Hematopoietic multipotent progenitor cell treated with erythropoietin and hydrocortisone succinate and interleukin-3 and kit ligand, for 15 days (in vitro differentiated cells): ENCODE measurements at regions not wholly inside any gene's neighbourhood (a gene's known extent, or its start where the extent isn't known, plus 50 kb on each side); places are given as distances from the start of the nearest gene placed in this dataset.
"Not testable (repeated sequence)": the region's sequence is repeated elsewhere in the genome, so short reads cannot be mapped to it uniquely, and the experiment has no call there.

Source experiments
- DNase-seq: peaks from one replicate; pipeline ENCODE4 v3.0.0-alpha.2; 2015; ENCODE audit warnings: low spot score

DNA sequence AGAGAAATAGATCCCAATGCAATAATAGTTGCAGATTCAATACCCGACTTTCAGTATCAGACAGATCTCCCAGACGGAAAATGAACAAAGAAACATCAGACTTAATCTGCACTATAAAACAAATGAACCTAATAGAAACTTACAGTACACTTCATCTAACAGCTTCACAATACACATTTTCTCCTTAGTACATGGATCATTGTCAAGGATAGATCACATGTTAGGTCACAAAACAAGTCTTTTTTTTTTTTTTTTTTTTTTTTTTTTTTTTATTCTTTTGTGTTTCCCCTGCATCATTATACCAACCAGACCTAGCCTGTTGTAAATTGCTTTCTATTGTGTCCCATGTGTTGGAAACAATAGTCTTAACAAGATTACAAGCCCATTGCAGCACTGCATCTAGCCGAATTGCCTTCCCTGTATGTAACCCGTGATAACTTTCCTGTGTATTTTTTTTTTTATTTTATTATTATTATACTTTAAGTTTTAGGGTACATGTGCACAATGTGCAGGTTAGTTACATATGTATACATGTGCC lies 134.0 kb upstream of the MAD2L1 start:
- DNase-seq: not testable (repeated sequence)

- no peak for DNase-seq
Measured at GRCh38 chr4:120198411-120198810, 131.8 kb upstream of the MAD2L1 start.

DNA sequence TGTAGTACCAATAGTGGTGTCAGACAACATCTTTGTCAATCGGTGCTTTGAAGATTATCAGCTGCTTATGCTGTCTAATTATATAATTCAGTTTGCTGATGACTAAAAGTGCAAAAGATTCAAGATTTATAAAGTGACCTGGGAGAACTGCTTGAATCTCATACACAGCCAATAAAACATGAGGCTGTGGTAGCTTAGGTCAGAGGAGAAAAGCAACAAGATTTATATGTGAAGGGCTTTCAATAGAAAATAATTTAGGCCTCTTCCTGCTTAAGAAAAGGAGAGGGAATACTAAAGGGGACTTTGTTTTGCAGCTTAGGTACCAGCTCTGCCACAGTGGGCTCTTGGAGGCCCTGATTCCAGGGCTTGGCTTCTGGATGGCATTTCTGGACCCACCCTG lies 111.0 kb upstream of the MAD2L1 start:
- no peak for DNase-seq

- no peak for DNase-seq
Measured at GRCh38 chr4:120175272-120175671, 108.6 kb upstream of the MAD2L1 start.

DNA sequence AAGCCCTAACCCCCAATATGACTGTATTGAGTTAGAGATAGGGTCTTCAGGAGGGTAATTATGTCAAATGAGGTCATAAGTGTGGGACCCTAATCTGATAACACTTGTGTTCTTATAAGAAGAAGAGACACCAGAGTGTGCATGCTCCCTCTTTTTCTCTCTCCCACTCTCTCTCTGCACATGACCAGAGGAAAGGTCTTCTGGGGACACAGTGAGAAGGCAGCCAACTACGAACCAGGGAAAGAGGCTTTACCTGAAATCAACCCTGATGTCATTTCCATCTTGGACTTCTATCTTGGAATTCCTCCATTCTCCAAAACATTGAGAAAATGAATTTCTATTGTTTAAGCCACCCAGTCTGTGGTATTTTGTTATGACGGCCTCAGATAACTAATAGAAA lies 97.2 kb upstream of the MAD2L1 start:
- DNase-seq: no peak

DNA sequence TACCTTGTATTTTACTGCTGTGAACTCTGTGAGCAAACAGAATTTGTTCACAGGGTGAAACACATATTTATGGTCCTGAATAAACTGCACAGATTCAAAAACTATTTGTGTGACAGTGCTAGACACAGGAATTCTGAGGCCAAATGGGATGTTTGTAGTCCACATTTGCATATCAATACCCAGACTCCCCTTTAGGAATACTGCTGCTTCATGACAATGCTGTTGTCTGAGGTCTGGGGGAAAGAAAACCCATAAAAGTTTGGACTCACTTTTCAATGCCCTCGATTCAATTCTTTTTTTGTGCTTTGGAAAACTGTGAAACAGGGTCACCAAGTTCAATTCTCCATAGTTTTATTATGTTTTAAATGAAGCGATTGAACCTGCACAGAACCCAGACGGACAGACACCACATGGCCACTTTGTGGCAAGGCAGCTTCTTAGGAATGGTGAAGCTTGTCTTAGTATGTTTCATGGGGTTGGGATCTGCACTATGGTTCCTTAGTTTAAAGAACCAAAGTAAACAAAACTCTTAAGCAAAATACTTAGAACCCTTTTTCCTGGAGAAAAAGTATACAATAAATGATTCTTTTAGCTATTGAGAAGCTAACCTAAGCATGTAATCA lies 92.3 kb upstream of the MAD2L1 start:
- DNase-seq: no peak

- DNase-seq: no peak
Measured at GRCh38 chr4:120158046-120158445, 91.4 kb upstream of the MAD2L1 start.

DNA sequence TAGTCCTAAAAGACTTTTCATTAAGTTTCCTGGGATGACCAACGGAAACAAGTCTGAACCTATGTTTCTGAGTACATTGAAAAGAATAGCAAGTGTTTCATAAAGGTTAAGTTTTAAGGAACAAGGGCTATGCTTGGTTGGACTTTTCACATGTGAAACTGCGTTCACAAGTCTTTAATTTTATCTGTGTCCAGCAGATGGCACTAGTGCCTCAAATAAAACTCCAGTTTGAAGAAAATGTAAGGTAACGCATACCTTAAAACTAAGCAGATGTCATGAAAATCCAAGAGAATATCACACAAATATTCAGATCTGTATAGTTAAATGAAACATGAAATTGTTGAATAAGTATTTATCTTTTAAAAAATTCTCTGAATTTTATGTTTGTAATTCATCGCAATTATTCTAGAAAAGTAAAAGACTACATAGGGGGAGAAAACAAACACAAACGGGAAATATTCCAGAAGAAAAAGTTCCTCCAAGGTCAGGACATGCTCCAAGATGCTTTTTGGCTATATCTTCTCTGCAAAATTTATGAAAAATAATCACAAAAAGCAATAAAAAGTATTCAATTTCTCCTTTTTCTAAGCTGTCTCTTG lies 89.6 kb upstream of the MAD2L1 start:
- peak; percentile 44 for DNase-seq

GRCh38 chr4:120155287-120155686 lies 88.6 kb upstream of the MAD2L1 start:
- no peak for DNase-seq

GRCh38 chr4:120144634-120145033 lies 78.0 kb upstream of the MAD2L1 start:
- DNase-seq: no peak

DNA sequence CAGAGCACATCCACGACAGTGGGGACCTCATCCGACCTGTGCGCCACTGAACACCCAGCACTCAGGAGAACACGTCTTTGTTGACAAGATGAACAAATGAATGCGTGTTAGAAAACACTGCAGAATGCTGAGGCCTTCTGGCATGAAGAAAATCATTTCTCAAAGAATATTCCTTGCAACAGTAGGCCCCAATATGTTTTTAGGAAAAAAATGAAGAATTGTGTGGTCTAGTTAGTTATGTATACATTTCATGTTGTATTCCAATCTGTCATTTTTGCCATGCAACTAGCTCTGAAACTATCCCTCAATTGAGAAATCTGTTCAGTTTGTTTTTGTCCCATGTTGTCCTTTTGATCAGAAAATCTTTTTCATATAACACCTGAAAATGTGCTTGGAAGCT lies 77.4 kb upstream of the MAD2L1 start:
- DNase-seq: no peak

DNA sequence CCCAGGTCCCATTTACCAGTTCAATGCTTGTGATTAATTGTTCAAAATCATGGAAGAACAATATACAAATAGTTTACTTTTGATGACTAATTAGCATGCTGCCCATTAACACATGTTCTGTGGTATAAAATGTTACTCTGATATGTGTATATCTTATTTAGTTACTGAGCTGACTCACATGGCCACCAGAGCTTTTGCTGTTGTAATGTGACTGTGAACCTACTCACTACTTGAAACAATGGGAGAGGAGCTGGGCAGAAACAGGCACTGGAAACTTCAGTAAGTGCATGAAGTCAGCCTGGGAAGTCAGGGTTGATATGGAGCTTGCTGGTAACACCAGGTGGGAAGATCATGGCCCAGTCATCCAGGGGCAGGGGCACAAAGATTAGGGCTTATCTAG lies 72.7 kb upstream of the MAD2L1 start:
- DNase-seq: no peak

GRCh38 chr4:120132935-120133334 lies 66.3 kb upstream of the MAD2L1 start:
- no peak for DNase-seq

- no peak for DNase-seq
Measured at GRCh38 chr4:120130786-120131185, 64.1 kb upstream of the MAD2L1 start.
